ENCODE measurements at regions not wholly inside any gene's neighbourhood (a gene's known extent, or its start where the extent isn't known, plus 50 kb on each side); places are given as distances from the start of the nearest gene placed in this dataset.

DNA sequence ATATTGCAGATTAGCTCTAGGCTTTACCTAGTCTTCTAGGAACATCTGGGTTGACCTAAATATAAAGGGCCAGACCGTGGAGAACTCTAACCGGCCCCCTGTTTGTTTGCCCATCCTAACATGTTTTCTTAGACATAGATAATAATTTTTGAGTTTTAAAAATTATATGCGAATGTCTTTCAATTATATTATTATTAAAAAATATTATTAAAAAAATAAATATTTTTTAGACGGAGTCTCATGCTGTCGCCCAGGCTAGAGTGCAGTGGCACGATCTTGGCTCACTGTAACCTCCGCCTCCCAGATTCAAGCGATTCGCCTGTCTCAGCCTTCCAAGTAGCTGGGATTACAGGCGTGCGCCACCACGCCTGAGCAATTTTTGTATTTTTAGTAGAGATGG is 318.5 kb downstream of the INHBA start:
- no peak for DNase-seq (ENCODE audit: low read depth)
- no peak overlapping the region for H3K4me3 ChIP-seq (ENCODE audit: control insufficient read depth, low read depth, low read length)
- TF ChIP-seq, protein P1, sequence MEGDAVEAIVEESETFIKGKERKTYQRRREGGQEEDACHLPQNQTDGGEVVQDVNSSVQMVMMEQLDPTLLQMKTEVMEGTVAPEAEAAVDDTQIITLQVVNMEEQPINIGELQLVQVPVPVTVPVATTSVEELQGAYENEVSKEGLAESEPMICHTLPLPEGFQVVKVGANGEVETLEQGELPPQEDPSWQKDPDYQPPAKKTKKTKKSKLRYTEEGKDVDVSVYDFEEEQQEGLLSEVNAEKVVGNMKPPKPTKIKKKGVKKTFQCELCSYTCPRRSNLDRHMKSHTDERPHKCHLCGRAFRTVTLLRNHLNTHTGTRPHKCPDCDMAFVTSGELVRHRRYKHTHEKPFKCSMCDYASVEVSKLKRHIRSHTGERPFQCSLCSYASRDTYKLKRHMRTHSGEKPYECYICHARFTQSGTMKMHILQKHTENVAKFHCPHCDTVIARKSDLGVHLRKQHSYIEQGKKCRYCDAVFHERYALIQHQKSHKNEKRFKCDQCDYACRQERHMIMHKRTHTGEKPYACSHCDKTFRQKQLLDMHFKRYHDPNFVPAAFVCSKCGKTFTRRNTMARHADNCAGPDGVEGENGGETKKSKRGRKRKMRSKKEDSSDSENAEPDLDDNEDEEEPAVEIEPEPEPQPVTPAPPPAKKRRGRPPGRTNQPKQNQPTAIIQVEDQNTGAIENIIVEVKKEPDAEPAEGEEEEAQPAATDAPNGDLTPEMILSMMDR (conservative IDR thresholded peaks at IDR 0.05; ENCODE audit: control insufficient read depth, insufficient read depth, low read depth, low read length), result no peak

DNA sequence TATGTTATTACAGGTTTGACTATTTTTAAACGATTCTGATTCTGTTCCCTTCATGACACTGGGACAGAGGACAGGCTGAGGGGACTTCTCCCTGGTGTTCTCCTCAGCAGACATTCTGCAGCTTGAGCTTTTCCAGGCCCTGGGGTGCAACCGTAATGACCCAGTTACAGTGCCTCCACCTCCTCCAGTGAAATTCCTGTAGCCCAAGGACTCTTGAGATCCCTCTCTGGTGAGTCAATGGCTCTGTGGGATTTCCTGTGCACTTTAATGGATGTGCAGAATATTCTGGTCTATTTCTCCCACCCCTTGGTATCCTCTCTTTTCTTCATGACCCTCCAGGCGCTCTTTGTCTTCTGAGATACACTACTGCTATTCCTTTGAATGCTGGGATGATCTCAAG is 319.3 kb downstream of the INHBA start:
- DNase-seq (ENCODE audit: low read depth), result no peak
- TF ChIP-seq, protein P1 (conservative IDR thresholded peaks at IDR 0.05; ENCODE audit: control insufficient read depth, insufficient read depth, low read depth, low read length), result no peak
- no peak overlapping the region for H3K4me3 ChIP-seq (ENCODE audit: control insufficient read depth, low read depth, low read length)

DNA sequence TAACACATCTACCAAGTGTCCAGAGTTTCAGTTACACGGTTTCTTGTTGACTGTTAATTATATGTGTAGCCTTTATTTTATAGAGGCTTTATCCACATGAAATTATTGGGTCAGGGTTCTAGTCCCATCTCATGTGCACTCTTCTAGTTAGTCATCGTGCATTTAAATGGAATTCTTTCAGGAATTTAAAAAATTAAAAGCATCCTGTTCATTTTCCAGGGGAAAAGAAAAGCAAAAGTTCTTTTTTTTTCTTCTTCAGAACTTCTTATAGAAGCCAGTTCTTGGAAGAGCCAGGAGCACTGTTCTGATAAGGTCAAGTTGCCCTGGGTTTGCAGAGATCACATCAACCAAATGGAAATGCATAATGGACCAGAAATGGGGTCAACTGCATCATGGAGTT is 324.7 kb downstream of the INHBA start:
- no peak overlapping the region for H3K4me3 ChIP-seq (ENCODE audit: control insufficient read depth, low read depth, low read length)
- DNase-seq (ENCODE audit: low read depth), result no peak
- TF ChIP-seq, protein P1 (conservative IDR thresholded peaks at IDR 0.05; ENCODE audit: control insufficient read depth, insufficient read depth, low read depth, low read length), result no peak

DNA sequence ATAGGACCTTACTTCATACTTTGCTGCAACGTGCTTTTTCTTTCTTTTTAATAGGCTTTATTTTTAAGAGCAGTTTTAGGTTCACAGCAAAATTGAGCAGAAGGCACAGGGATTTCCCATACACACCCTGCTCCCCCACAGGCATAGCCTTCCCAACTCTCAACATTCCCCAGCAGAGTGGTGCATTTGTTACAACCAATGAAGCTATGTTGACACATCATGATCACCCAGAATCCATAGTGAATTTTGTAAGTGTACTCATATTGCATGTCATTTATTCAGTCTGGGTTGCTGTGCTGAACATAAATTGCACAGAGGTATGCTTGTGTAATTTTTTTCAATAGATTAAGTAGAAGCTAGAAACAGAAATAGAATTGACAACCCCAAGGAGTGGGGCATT is 327.3 kb downstream of the INHBA start:
- no peak overlapping the region for H3K4me3 ChIP-seq (ENCODE audit: control insufficient read depth, low read depth, low read length)
- TF ChIP-seq, protein P1 (conservative IDR thresholded peaks at IDR 0.05; ENCODE audit: control insufficient read depth, insufficient read depth, low read depth, low read length), result no peak
- peak; percentile 2 for DNase-seq (ENCODE audit: low read depth)

DNA sequence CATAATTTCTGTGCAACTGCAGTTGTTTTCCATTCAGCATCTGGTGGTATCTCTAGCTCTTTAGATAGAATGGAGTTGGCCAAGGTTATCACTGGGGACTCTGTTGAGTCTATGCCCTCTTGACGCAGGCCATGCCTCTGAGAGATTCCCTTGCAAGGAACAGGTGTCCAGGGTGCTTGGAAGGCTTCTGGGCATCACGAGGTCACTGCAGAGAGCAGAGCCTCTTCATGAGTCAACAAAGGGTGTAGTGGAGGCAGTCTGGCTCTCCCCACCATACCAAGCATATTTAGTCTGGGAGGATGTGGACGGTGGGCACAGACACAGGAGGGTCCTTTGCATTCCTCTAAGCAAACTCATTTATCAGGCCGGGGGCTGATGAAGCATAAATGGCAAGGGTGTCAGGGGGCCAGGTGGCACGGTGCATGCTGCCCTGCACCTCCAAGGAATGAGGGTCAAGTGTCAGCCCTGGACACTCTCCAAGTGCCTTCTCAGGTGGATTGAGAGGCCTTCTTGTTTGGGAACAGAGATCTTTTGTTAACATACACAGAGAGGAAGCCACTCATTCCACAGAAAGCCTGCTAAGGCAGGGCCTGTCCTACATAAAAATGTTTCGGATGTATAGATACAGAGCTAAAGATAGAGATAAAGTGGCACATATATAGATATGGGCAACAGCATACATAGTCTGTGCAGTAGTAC is 328.6 kb downstream of the INHBA start:
- no peak overlapping the region for H3K4me3 ChIP-seq (ENCODE audit: control insufficient read depth, low read depth, low read length)
- no peak for DNase-seq (ENCODE audit: low read depth)
- TF ChIP-seq, protein P1 (conservative IDR thresholded peaks at IDR 0.05; ENCODE audit: control insufficient read depth, insufficient read depth, low read depth, low read length), result no peak

DNA sequence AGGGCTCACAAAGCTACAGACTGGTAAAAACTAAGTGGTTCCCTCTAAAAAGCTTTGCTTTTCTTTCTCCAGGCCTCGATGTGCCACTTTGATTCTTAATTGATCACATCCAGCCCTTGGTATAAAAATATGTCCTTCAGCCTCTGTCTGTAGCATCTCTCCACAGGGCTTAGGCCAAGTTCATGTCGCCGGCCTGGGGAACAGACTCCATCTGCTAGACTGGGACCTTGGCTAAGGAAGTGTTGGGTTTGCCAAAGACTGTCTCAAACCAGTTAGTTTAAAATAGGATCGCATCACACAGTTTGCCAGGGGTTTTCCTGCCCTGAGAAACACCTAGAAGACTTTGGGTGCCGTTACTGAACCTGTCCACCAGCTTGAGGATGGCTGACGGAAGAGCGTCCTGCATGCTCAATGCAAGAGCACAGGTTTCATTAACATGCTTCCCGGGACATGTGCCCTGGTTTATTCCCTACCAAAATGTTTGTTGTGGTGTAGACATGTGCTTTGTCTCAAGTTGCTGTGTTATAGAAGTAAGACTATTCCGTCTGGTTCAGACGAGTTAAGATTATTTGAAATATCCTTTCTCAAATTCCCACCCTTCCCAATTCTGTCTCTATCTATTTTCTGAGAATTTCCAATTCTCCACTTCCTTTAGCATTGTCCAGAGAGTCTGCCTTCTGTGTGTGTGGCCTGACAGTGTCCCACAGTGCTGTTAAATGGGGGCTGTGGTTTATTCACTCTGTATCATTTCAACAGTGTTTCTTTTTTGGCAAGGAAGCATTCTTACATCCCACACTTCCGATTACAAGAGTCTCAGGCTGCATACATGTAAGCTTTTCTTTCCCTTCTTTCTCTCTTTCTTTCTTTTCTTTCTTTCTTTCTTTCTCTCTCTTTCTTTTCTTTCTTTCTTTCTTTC is 334.7 kb downstream of the INHBA start:
- peak; percentile 18 for DNase-seq (ENCODE audit: low read depth)
- H3K4me3 ChIP-seq (ENCODE audit: control insufficient read depth, low read depth, low read length), result no peak overlapping the region
- TF ChIP-seq, protein P1 (conservative IDR thresholded peaks at IDR 0.05; ENCODE audit: control insufficient read depth, insufficient read depth, low read depth, low read length), result no peak

Data from fibroblast of mammary gland (primary cell).